ENCODE measurements at regions not wholly inside any gene's neighbourhood (a gene's known extent, or its start where the extent isn't known, plus 50 kb on each side); places are given as distances from the start of the nearest gene placed in this dataset.

DNA sequence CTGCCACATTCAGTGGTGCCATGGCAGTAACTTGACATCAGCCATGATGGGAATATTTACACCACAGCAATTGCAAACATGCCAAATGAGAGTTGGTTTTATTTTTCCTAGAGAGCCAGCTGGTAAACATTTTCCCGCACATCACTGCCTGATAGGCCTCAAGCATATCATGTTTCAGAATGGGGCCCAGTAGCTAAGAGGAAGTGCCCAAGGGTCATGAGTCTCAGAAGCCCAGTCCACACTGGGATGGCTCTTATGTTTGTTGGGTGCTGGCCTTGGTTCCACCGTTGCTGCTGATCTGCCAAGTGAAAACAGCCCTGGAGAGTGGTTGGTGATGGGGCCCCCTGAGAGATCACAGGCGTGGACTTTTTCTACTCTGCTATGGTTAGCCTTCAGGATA, 64.3 kb upstream of the NAV2 start:
- TF ChIP-seq, protein P1, sequence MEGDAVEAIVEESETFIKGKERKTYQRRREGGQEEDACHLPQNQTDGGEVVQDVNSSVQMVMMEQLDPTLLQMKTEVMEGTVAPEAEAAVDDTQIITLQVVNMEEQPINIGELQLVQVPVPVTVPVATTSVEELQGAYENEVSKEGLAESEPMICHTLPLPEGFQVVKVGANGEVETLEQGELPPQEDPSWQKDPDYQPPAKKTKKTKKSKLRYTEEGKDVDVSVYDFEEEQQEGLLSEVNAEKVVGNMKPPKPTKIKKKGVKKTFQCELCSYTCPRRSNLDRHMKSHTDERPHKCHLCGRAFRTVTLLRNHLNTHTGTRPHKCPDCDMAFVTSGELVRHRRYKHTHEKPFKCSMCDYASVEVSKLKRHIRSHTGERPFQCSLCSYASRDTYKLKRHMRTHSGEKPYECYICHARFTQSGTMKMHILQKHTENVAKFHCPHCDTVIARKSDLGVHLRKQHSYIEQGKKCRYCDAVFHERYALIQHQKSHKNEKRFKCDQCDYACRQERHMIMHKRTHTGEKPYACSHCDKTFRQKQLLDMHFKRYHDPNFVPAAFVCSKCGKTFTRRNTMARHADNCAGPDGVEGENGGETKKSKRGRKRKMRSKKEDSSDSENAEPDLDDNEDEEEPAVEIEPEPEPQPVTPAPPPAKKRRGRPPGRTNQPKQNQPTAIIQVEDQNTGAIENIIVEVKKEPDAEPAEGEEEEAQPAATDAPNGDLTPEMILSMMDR (IDR thresholded peaks at IDR 0.05; ENCODE audit: low read depth, low read length) = no peak
- TF ChIP-seq, protein P2, sequence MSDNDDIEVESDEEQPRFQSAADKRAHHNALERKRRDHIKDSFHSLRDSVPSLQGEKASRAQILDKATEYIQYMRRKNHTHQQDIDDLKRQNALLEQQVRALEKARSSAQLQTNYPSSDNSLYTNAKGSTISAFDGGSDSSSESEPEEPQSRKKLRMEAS (IDR thresholded peaks at IDR 0.05; ENCODE audit: low read depth, low read length) = no peak
- TF ChIP-seq POLR2A (IDR thresholded peaks at IDR 0.05; ENCODE audit: extremely low read depth, insufficient read length) = no peak
- TF ChIP-seq MYC (IDR thresholded peaks at IDR 0.05; ENCODE audit: low read depth, low read length) = no peak

Measured in NB4 (cell line).